PFSK-1 (cell line): ENCODE measurements at regions not wholly inside any gene's neighbourhood (a gene's known extent, or its start where the extent isn't known, plus 50 kb on each side); places are given as distances from the start of the nearest gene placed in this dataset.

Source experiments
- POLR2AphosphoS5 ChIP-seq: IDR thresholded peaks from 2 replicates; pipeline ENCODE4 v1.6.1; 2012; ENCODE audit warnings: low read depth, mild to moderate bottlenecking, control low read depth, low read length, moderate library complexity
- REST ChIP-seq, 2 experiments: IDR thresholded peaks; 2 replicates each; pipeline versions ENCODE4 v1.6.1 to v1.8.0; 2011 to 2012; ENCODE audit warnings: low read depth in 2 of 2, low read length in 2 of 2, control low read depth in 1 of 2, inconsistent platforms in 1 of 2, mild to moderate bottlenecking in 1 of 2, moderate library complexity in 1 of 2; ENCODE audit not compliant: insufficient read depth in 1 of 2
- SIN3A ChIP-seq: IDR thresholded peaks from 2 replicates; pipeline ENCODE4 v1.6.1; 2012; ENCODE audit warnings: mild to moderate bottlenecking, low read length, moderate library complexity, borderline replicate concordance; ENCODE audit not compliant: insufficient read depth
- TAF1 ChIP-seq: IDR thresholded peaks from 2 replicates; pipeline ENCODE4 v1.6.1; 2012; ENCODE audit warnings: low read length, control low read depth, borderline replicate concordance; ENCODE audit not compliant: insufficient read depth

GRCh38 chr5:82405161-82405560 lies 127.0 kb upstream of the RPS23 start:
- no peak for TF ChIP-seq REST (IDR thresholded peaks at IDR 0.05; ENCODE audit: insufficient read depth in 1 of 2, low read depth in 2 of 2, low read length in 2 of 2)
- TF ChIP-seq POLR2AphosphoS5, result no peak
- TF ChIP-seq TAF1, result no peak
- no peak for TF ChIP-seq SIN3A
